HEK293T (cell line): ENCODE measurements at regions not wholly inside any gene's neighbourhood (a gene's known extent, or its start where the extent isn't known, plus 50 kb on each side); places are given as distances from the start of the nearest gene placed in this dataset.

Experiments
- CTCF ChIA-PET: fragments of 350-600 bp; formaldehyde crosslinking; extraction: SDS; loops from one replicate; lab custom pipeline; 2021; ENCODE audit warnings: antibody characterized with exemption, inconsistent platforms; lab: Yijun Ruan, JAX
- POLR2A ChIA-PET: fragments of 350-600 bp; formaldehyde crosslinking; extraction: SDS; loops from one replicate; lab custom pipeline; 2020; ENCODE audit warnings: antibody characterized with exemption, inconsistent platforms; lab: Yijun Ruan, JAX
- DNase-seq: peaks from one replicate; pipeline ENCODE4 v3.0.0; 2012; ENCODE audit warnings: mixed read lengths; ENCODE audit errors: extremely low spot score
- ARNT ChIP-seq: fragments of 450-650 bp; IDR thresholded peaks from 2 replicates; pipeline ENCODE4 v1.6.1; 2017; ENCODE audit warnings: mild to moderate bottlenecking
- BHLHE40 ChIP-seq: fragments of 450-650 bp; IDR thresholded peaks from 2 replicates; pipeline ENCODE4 v1.6.1; 2016; ENCODE audit warnings: mild to moderate bottlenecking, moderate library complexity, borderline replicate concordance
- CTBP1 ChIP-seq: fragments of 450-650 bp; IDR thresholded peaks from 2 replicates; pipeline ENCODE4 v1.6.1; 2016; ENCODE audit warnings: borderline replicate concordance
- ELF4 ChIP-seq: fragments of 450-650 bp; IDR thresholded peaks from 2 replicates; pipeline ENCODE4 v1.6.1; 2017; ENCODE audit warnings: antibody characterized with exemption
- FOXA1 ChIP-seq: fragments of 450-650 bp; IDR thresholded peaks from 2 replicates; pipeline ENCODE4 v1.6.1; 2016; ENCODE audit warnings: mild to moderate bottlenecking
- FOXK2 ChIP-seq: fragments of 450-650 bp; IDR thresholded peaks from 2 replicates; pipeline ENCODE4 v1.6.1; 2016; ENCODE audit warnings: mild to moderate bottlenecking
- FOXM1 ChIP-seq: fragments of 450-650 bp; IDR thresholded peaks from 2 replicates; pipeline ENCODE4 v1.6.1; 2017; ENCODE audit warnings: mild to moderate bottlenecking, borderline replicate concordance
- HDGF ChIP-seq: fragments of 450-650 bp; IDR thresholded peaks from 2 replicates; pipeline ENCODE4 v1.6.1; 2017; ENCODE audit warnings: antibody characterized with exemption, borderline replicate concordance
- L3MBTL2 ChIP-seq: fragments of 450-650 bp; conservative IDR thresholded peaks from 2 replicates; pipeline ENCODE4 v1.6.1; 2016; ENCODE audit warnings: mild to moderate bottlenecking
- LEF1 ChIP-seq: fragments of 450-650 bp; IDR thresholded peaks from 2 replicates; pipeline ENCODE4 v1.6.1; 2017; ENCODE audit warnings: mild to moderate bottlenecking, borderline replicate concordance
- NFRKB ChIP-seq: fragments of 450-650 bp; IDR thresholded peaks from 2 replicates; pipeline ENCODE4 v1.6.1; 2016; ENCODE audit warnings: mild to moderate bottlenecking, moderate library complexity
- SP1 ChIP-seq: fragments of 450-650 bp; IDR thresholded peaks from 2 replicates; pipeline ENCODE4 v1.6.1; 2017
- SUZ12 ChIP-seq: fragments of 450-650 bp; IDR thresholded peaks from 2 replicates; pipeline ENCODE4 v1.6.1; 2016; ENCODE audit warnings: mild to moderate bottlenecking
- TARDBP ChIP-seq: fragments of 450-650 bp; IDR thresholded peaks from 2 replicates; pipeline ENCODE4 v1.6.1; 2016
- ZNF384 ChIP-seq: fragments of 450-650 bp; IDR thresholded peaks from 2 replicates; pipeline ENCODE4 v1.6.1; 2016
- TF ChIP-seq, protein P1 (sequence below): fragments of 450-650 bp; IDR thresholded peaks from 2 replicates; pipeline ENCODE4 v1.6.1; 2016

DNA sequence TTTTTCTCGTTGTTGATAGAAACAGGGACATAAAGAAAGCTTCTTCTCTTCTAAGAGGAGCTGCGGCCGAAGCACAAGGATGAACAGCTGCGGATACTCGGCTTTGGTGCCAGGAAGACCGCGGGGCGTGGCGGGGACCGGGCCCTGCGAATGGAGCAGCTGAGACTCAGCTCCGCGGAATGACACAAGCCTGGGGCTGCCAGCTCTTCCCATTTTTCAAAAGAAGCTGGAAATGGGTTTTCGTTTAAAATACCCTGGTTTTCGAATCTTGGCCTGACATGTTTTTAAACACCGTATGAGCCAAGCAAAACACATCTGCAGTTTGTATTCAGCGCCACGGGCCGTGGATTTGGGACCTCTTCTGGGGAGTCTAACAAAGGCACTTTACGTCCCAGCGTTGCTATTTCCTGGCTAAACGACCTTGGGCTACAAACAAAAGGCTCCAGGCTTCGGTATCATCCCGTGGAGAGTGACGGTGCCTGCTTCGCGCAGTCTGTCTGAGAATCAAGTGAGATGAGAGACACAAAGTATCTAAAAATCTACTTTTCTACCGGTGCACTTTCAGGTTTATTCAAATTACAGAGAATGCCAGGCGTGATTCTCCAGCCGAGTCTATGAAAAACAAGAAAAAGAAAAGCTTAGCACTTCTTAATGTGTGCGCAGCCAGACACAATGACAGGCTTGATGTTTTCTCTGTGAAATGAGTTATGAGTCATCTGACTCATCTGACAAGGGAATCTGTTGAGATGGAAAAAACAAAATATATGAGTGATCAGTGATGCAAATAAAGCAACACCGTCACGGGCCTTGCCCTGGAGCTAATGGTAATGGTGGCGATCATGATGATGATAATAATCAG, 114.0 kb upstream of the TMEM132D start:
- CTCF ChIA-PET: interaction anchor here (1.1 kb wide), 1 partner anchor 9 kb away, joined by 6 read pairs; no protein-coding TSS in a partner anchor

DNA sequence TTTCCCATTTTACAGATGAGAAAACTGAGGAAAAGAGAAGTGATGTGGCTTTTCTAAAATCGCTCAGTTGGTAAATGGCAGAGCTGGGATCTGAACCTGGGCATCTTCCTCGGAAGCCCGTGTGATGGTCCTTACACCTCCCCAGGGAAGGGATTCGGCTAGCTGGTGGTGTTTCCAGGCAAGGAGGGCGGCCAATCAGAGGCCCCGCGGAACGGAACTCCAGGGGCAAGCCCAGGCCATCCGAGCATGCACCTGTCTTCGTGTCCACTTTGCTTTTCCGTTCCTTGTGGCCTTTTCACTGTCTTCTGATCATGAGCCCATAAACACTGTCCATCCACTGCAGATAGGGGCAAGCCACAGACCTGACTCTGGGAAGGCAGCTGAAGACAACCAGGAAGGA, 114.8 kb upstream of the TMEM132D start:
- TF ChIP-seq ELF4: no peak
- TF ChIP-seq, protein P1, sequence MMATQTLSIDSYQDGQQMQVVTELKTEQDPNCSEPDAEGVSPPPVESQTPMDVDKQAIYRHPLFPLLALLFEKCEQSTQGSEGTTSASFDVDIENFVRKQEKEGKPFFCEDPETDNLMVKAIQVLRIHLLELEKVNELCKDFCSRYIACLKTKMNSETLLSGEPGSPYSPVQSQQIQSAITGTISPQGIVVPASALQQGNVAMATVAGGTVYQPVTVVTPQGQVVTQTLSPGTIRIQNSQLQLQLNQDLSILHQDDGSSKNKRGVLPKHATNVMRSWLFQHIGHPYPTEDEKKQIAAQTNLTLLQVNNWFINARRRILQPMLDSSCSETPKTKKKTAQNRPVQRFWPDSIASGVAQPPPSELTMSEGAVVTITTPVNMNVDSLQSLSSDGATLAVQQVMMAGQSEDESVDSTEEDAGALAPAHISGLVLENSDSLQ: no peak
- TF ChIP-seq FOXA1: no peak
- TF ChIP-seq L3MBTL2: no peak
- no peak for TF ChIP-seq ARNT
- TF ChIP-seq BHLHE40: no peak
- TF ChIP-seq ZNF384: no peak
- no peak for TF ChIP-seq SUZ12
- TF ChIP-seq FOXM1: no peak
- no peak for TF ChIP-seq LEF1
- TF ChIP-seq CTBP1: no peak
- TF ChIP-seq FOXK2: no peak
- DNase-seq: no peak
- ChIA-PET CTCF (interaction anchor here (1.1 to 1.6 kb wide), 2 partner anchors 8 to 13 kb away, joined by 6 read pairs; no protein-coding TSS in a partner anchor), POLR2A (no interaction called here)

More for the DNA sequence above, 114.0 kb upstream of the TMEM132D start:
- POLR2A ChIA-PET: no interaction called here
- no peak for DNase-seq
- TF ChIP-seq FOXA1 (no peak), CTBP1 (no peak), ZNF384 (no peak), HDGF (no peak), SP1 (no peak), L3MBTL2 (no peak), SUZ12 (no peak), NFRKB (no peak)
- TF ChIP-seq, protein P1: no peak

DNA sequence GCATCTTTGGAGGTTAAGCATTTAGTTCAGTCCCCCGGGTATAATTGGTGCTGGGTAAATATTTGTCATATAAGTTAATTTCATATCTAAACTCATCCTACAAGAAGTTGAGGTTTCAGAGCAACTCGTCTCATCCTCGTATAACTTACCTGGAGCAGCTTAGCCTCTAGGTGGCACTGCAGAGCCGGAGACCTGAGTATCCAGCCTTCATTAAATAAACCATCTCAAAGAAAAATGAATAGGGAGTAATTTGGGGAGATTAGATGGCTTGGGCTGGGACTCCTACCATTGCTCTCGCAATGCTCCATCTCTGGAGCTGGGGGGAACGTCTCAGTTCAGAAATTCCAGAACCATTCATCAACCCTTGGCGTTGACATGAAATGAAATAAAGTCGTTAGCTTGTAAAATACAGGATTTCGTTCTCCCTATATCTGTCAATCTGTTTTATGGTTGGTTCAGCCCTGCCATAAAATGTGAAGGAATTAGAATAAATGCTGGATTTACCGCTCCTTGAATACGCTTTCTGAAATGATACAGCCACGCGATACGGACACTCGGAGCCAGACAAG, 122.9 kb upstream of the TMEM132D start:
- TF ChIP-seq ELF4 (no peak), LEF1 (no peak), FOXK2 (no peak), NFRKB (no peak), FOXM1 (no peak), ARNT (no peak), SUZ12 (no peak), TARDBP (no peak), L3MBTL2 (no peak), ZNF384 (no peak), BHLHE40 (no peak), SP1 (no peak), FOXA1 (no peak), CTBP1 (no peak), HDGF (no peak)
- TF ChIP-seq, protein P1: no peak
- ChIA-PET CTCF (interaction anchor here (0.7 to 1.6 kb wide), 5 partner anchors 9 to 310 kb away, joined by 3 to 6 read pairs (median 3); no protein-coding TSS in a partner anchor), POLR2A (no interaction called here)
- peak; percentile 43 for DNase-seq

DNA sequence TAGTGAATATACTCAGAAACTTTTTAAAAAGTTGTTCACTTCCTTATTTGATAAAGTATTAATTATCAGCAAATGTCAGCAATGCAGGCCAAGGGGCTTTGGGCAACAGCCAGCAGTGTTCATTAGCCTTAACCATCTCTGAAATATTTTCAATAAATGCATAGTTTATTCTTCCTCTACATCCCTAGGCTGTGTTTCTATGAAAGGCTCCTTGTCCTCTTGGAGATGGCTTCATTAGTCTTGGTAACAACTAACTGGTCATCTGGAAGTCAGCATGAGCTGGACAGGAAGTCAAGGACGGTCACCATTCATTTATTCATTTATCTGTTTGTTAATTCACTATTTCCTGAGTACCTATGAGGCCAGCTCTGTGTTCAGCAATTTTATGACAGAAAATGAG, 124.0 kb upstream of the TMEM132D start:
- ChIA-PET CTCF (interaction anchor here (0.7 to 0.8 kb wide), 2 partner anchors 14 to 53 kb away, joined by 3 read pairs; no protein-coding TSS in a partner anchor), POLR2A (no interaction called here)
- no peak for DNase-seq
- TF ChIP-seq CTBP1 (no peak), TARDBP (no peak), FOXK2 (no peak), SP1 (no peak), BHLHE40 (no peak), FOXA1 (no peak), HDGF (no peak), FOXM1 (no peak), ARNT (no peak), L3MBTL2 (no peak), ELF4 (no peak)

DNA sequence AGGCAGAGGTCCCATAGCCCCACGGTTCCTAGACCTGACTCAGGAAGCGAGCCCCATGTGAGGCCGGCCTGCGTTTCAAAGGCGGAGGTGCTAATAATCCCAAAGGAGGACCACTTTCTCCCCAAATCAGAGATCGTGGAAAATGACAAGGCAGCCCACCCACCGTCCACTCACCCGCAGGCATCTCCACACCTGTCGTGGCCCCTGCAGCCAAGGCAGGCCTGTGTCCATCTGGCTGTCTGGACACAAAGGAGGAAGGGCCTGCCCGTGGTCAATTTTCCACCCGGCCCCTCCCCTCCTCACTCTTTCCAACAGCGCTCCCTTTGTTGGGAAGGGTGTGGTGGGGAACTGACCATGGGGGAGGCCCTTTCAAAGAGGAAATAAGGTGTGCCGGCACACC, 125.3 kb upstream of the TMEM132D start:
- DNase-seq: no peak
- ChIA-PET POLR2A (no interaction called here), CTCF (no interaction called here)
- no peak for TF ChIP-seq SUZ12
- TF ChIP-seq L3MBTL2: no peak
- TF ChIP-seq FOXM1: no peak
- no peak for TF ChIP-seq FOXK2
- no peak for TF ChIP-seq ARNT
- TF ChIP-seq HDGF: no peak
- TF ChIP-seq FOXA1: no peak
- TF ChIP-seq BHLHE40: no peak
- no peak for TF ChIP-seq ELF4
- TF ChIP-seq LEF1: no peak
- TF ChIP-seq, protein P1: no peak
- no peak for TF ChIP-seq SP1
- no peak for TF ChIP-seq ZNF384
